Thoracic aorta (tissue), 2 donors: ENCODE measurements at regions not wholly inside any gene's neighbourhood (a gene's known extent, or its start where the extent isn't known, plus 50 kb on each side); places are given as distances from the start of the nearest gene placed in this dataset.

Experiments
- ATAC-seq: fragments of 150-250 bp; one replicate; pipeline ENCODE4 v1.8.0; 2017; ENCODE audit warnings: low read depth; ENCODE audit not compliant: insufficient number of reproducible peaks, low FRiP score
- DNase-seq: peaks from one replicate; pipeline ENCODE4 v3.0.0-alpha.2; 2020; ENCODE audit warnings: low spot score
- H3K27ac ChIP-seq, 2 donors: fragments of 200-600 bp; sonication (generic); 1 replicate in 1 of 2; 2 replicates in 1 of 2; pipeline ENCODE4 v1.5.1; 2016; ENCODE audit warnings: mild to moderate bottlenecking in 2 of 2, moderate library complexity in 2 of 2
- H3K27me3 ChIP-seq: fragments of 200-600 bp; sonication (generic); replicated peaks from 2 replicates; pipeline ENCODE4 v1.6.0; 2016; ENCODE audit warnings: mild to moderate bottlenecking; ENCODE audit not compliant: insufficient read depth
- H3K36me3 ChIP-seq: fragments of 200-600 bp; sonication (generic); one replicate; pipeline ENCODE4 v1.5.1; 2016
- H3K4me1 ChIP-seq, 2 donors: fragments of 200-600 bp; sonication (generic); 1 replicate in 1 of 2; 2 replicates in 1 of 2; pipeline versions ENCODE4 v1.5.1 to v1.6.0; 2016; ENCODE audit warnings: low read depth in 2 of 2, mild to moderate bottlenecking in 1 of 2; ENCODE audit not compliant: control insufficient read depth in 1 of 2
- H3K4me3 ChIP-seq: fragments of 200-600 bp; sonication (generic); 2 replicates; pipeline ENCODE4 v1.5.1; 2016; ENCODE audit warnings: mild to moderate bottlenecking
- H3K9me3 ChIP-seq: fragments of 200-600 bp; sonication (generic); 2 replicates; pipeline ENCODE4 v1.5.1; 2016
- CTCF ChIP-seq: fragments of 200-600 bp; sonication (generic); IDR thresholded peaks from one replicate; pipeline ENCODE4 v1.5.1; 2019; ENCODE audit warnings: antibody characterized with exemption

GRCh38 chr10:90138844-90139243 is 437.5 kb downstream of the KIF20B start:
- ATAC-seq (no peak), DNase-seq (no peak)
- Histone ChIP-seq H3K27ac (no peak overlapping the region), H3K4me3 (no peak overlapping the region), H3K27me3 (no peaks in the 10 kb centered on the region), H3K4me1 (no peaks in the 10 kb centered on the region), H3K36me3 (no peaks in the 10 kb centered on the region), H3K9me3 (peaks cover 40% of the 10 kb centered on the region)
- TF ChIP-seq CTCF = no peak

GRCh38 chr10:90141791-90142190 is 440.4 kb downstream of the KIF20B start:
- Histone ChIP-seq H3K9me3 (peaks cover 24% of the 10 kb centered on the region), H3K27me3 (no peaks in the 10 kb centered on the region)

GRCh38 chr10:90143937-90144336 is 442.5 kb downstream of the KIF20B start:
- Histone ChIP-seq H3K27me3 (no peaks in the 10 kb centered on the region), H3K4me1 (peaks cover 0 to 4% of the 10 kb centered on the region in 2 donors), H3K27ac (no peak overlapping the region), H3K9me3 (peaks cover 5% of the 10 kb centered on the region), H3K4me3 (no peak overlapping the region), H3K36me3 (no peaks in the 10 kb centered on the region)
- TF ChIP-seq CTCF = no peak
- DNase-seq (no peak), ATAC-seq (no peak)

More at GRCh38 chr10:90141791-90142190, 440.4 kb downstream of the KIF20B start:
- DNase-seq (no peak), ATAC-seq (no peak)
- H3K4me1 ChIP-seq = no peaks in the 10 kb centered on the region
- no peak overlapping the region for H3K4me3 ChIP-seq
- no peak for TF ChIP-seq CTCF
- H3K36me3 ChIP-seq = no peaks in the 10 kb centered on the region
- no peak overlapping the region for H3K27ac ChIP-seq

GRCh38 chr10:90148116-90148855 is 446.9 kb downstream of the KIF20B start:
- ATAC-seq (no peak), DNase-seq (no peak)
- H3K27ac ChIP-seq = no peak overlapping the region
- TF ChIP-seq CTCF = peak; percentile 30
- no peaks in the 10 kb centered on the region for H3K36me3 ChIP-seq
- H3K9me3 ChIP-seq = no peaks in the 10 kb centered on the region
- H3K27me3 ChIP-seq = no peaks in the 10 kb centered on the region
- no peak overlapping the region for H3K4me3 ChIP-seq
- peaks cover 0 to 4% of the 10 kb centered on the region in 2 donors for H3K4me1 ChIP-seq

GRCh38 chr10:90149563-90149962 is 448.2 kb downstream of the KIF20B start:
- H3K36me3 ChIP-seq = no peaks in the 10 kb centered on the region
- no peak overlapping the region for H3K4me3 ChIP-seq
- no peak for TF ChIP-seq CTCF
- H3K27me3 ChIP-seq = no peaks in the 10 kb centered on the region
- no peaks in the 10 kb centered on the region for H3K9me3 ChIP-seq
- H3K27ac ChIP-seq = no peak overlapping the region
- ATAC-seq (no peak), DNase-seq (no peak)
- peaks cover 0 to 4% of the 10 kb centered on the region in 2 donors for H3K4me1 ChIP-seq
